DND-41 (cell line): ENCODE measurements at regions not wholly inside any gene's neighbourhood (a gene's known extent, or its start where the extent isn't known, plus 50 kb on each side); places are given as distances from the start of the nearest gene placed in this dataset.
"Not testable (repeated sequence)": the region's sequence is repeated elsewhere in the genome, so short reads cannot be mapped to it uniquely, and the experiment has no call there.

ENCODE experiments used
- ATAC-seq: fragments of 200-7000 bp; cut with Tn5 transposase; 3 replicates; pipeline ENCODE4 v1.9.1; 2021; ENCODE audit warnings: low read depth; ENCODE audit not compliant: insufficient read depth
- DNase-seq: peaks from one replicate; pipeline ENCODE4 v3.0.0-alpha.2; 2020
- H2AFZ ChIP-seq: 2 replicates; pipeline ENCODE4 v1.6.0; 2012; ENCODE audit warnings: low read depth, low read length
- H3K27ac ChIP-seq: 2 replicates; pipeline ENCODE4 v1.5.1; 2012; ENCODE audit warnings: low read length, inconsistent platforms
- H3K27me3 ChIP-seq: fragments of 200-600 bp; sonication (generic); 2 replicates; pipeline ENCODE4 v1.6.0; 2012; ENCODE audit warnings: low read length, mild to moderate bottlenecking, inconsistent platforms; ENCODE audit not compliant: insufficient read depth, poor library complexity
- H3K36me3 ChIP-seq: 2 replicates; pipeline ENCODE4 v1.5.1; 2012; ENCODE audit warnings: low read length, inconsistent platforms; ENCODE audit not compliant: insufficient read depth
- H3K4me1 ChIP-seq: 2 replicates; pipeline ENCODE4 v1.5.1; 2012; ENCODE audit warnings: mild to moderate bottlenecking, low read length; ENCODE audit not compliant: insufficient read depth
- H3K4me2 ChIP-seq: 2 replicates; pipeline ENCODE4 v1.6.0; 2012; ENCODE audit warnings: mild to moderate bottlenecking, moderate library complexity, low read length, inconsistent platforms; ENCODE audit not compliant: insufficient read depth
- H3K4me3 ChIP-seq, 2 experiments: fragments of 200-600 bp in 1 of 2; shearing (Covaris generic) in 1 of 2; 2 replicates each; pipeline ENCODE4 v1.5.1; 2012 to 2016; ENCODE audit warnings: inconsistent platforms in 2 of 2, low read length in 2 of 2, mild to moderate bottlenecking in 2 of 2, low read depth in 1 of 2, moderate library complexity in 1 of 2
- H3K79me2 ChIP-seq: 2 replicates; pipeline ENCODE4 v1.6.0; 2012; ENCODE audit warnings: low read length, inconsistent platforms; ENCODE audit not compliant: insufficient read depth
- H3K9ac ChIP-seq: 2 replicates; pipeline ENCODE4 v1.6.0; 2012; ENCODE audit warnings: low read depth, mild to moderate bottlenecking, inconsistent platforms, low read length, moderate library complexity
- H3K9me3 ChIP-seq: 2 replicates; pipeline ENCODE4 v1.5.1; 2012; ENCODE audit warnings: low read length, moderate library complexity, mild to moderate bottlenecking, inconsistent platforms; ENCODE audit not compliant: insufficient read depth, severe bottlenecking
- H4K20me1 ChIP-seq: 2 replicates; pipeline ENCODE4 v1.6.0; 2012; ENCODE audit warnings: low read length; ENCODE audit not compliant: insufficient read depth
- EZH2 ChIP-seq: IDR thresholded peaks from 3 replicates; pipeline ENCODE4 v1.6.1; 2012; ENCODE audit warnings: borderline replicate concordance, low read depth, mild to moderate bottlenecking, moderate library complexity, low read length, inconsistent platforms; ENCODE audit not compliant: severe bottlenecking
- TF ChIP-seq, protein P1 (sequence below): IDR thresholded peaks from 2 replicates; pipeline ENCODE4 v1.5.1; 2012; ENCODE audit warnings: borderline replicate concordance, low read length, moderate library complexity, mild to moderate bottlenecking; ENCODE audit not compliant: poor library complexity, severe bottlenecking; ENCODE audit errors: extremely low read depth

DNA sequence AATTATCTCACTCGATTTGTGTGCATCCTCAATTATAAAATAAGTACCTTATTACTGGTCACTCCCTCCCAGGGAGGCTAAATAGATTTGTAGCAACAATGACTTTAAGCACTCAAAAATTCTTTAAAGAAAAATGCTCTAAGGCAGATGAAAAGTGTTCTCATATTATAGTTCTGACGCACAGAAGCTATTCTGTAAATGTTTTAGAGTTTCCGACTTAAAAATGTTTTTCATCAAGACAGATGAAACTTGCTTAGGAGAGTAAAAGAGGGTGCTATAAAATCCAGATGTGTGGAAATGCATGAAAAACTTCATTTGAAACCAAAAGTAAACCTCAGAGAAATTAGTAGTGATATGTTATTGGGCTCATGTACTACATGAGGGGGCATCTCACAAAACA lies 398.4 kb upstream of the KCNMB2 start:
- no peaks in the 10 kb centered on the region for H3K9me3 ChIP-seq
- DNase-seq, result no peak
- H2AFZ ChIP-seq, result no peak overlapping the region
- no peak overlapping the region for H3K4me2 ChIP-seq
- H3K27ac ChIP-seq, result no peak overlapping the region
- no peaks in the 10 kb centered on the region for H3K79me2 ChIP-seq
- no peak for ATAC-seq
- H3K9ac ChIP-seq, result no peak overlapping the region
- H3K4me1 ChIP-seq, result no peaks in the 10 kb centered on the region
- no peak overlapping the region for H3K4me3 ChIP-seq
- no peak for TF ChIP-seq EZH2
- TF ChIP-seq, protein P1, sequence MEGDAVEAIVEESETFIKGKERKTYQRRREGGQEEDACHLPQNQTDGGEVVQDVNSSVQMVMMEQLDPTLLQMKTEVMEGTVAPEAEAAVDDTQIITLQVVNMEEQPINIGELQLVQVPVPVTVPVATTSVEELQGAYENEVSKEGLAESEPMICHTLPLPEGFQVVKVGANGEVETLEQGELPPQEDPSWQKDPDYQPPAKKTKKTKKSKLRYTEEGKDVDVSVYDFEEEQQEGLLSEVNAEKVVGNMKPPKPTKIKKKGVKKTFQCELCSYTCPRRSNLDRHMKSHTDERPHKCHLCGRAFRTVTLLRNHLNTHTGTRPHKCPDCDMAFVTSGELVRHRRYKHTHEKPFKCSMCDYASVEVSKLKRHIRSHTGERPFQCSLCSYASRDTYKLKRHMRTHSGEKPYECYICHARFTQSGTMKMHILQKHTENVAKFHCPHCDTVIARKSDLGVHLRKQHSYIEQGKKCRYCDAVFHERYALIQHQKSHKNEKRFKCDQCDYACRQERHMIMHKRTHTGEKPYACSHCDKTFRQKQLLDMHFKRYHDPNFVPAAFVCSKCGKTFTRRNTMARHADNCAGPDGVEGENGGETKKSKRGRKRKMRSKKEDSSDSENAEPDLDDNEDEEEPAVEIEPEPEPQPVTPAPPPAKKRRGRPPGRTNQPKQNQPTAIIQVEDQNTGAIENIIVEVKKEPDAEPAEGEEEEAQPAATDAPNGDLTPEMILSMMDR, result no peak
- H3K36me3 ChIP-seq, result no peaks in the 10 kb centered on the region
- H4K20me1 ChIP-seq, result no peaks in the 10 kb centered on the region
- no peaks in the 10 kb centered on the region for H3K27me3 ChIP-seq

DNA sequence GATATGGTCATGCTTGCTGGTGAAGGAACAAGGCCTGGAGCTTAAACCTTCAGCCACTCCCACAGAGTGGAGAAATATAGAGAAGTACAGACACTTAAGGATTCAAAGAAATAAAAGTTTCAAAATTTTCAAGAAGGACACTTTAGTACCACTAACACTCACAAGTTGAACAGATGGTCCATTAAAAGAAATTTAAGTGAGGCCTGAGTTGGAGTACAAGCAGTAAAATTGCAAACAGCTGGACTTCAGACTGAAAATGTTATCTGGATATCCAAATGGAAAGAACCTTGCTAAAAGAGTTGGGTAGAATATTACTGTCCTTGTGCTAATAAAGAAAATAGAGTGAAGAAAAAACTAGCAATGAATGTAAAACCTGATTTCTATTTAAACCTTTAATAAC lies 397.1 kb upstream of the KCNMB2 start:
- no peak for DNase-seq
- ATAC-seq, result no peak
- Histone ChIP-seq H3K36me3 (no peaks in the 10 kb centered on the region), H3K27me3 (no peaks in the 10 kb centered on the region), H4K20me1 (no peaks in the 10 kb centered on the region), H3K4me2 (no peak overlapping the region), H3K27ac (no peak overlapping the region), H3K9me3 (no peaks in the 10 kb centered on the region), H3K9ac (no peak overlapping the region), H3K4me1 (no peaks in the 10 kb centered on the region), H2AFZ (no peak overlapping the region), H3K79me2 (no peaks in the 10 kb centered on the region), H3K4me3 (no peak overlapping the region)
- TF ChIP-seq EZH2, result no peak
- TF ChIP-seq, protein P1, result no peak

DNA sequence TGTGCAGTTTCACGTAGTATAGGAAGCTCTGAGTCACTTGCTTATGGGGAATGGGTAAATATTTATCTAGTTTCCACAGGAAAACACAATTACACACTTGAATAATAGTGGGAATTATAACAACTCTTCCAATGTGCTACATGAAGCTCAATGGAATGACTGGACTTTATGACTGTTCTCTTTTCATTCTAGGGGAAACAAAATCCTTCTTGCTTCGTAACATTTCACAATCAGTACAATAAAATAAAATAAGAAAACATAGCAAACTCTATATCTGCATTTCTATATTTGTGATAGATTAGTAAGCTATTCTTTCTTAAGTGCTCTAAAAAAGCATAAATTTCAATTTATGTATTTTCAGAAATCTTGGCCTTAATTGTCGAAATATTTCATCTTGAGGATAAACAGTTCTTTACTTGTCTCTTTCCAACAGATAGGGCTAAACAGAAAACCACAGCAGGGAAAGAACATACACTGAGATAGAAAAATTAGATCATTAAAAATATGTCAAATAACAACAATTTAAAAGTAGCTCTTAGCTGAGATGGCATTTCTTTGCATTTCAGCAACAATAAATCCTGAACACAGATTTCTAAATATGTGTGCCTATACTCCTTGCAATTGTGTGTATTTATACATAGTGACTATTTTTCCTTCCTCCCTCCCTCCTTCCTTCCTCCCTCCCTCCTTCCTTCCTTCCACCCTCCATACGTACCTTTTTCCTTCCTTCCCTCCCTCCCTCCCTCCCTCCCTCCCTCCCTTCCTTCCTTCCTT lies 395.5 kb upstream of the KCNMB2 start:
- Histone ChIP-seq H3K9me3 (no peaks in the 10 kb centered on the region), H2AFZ (no peak overlapping the region), H3K4me1 (no peaks in the 10 kb centered on the region), H3K36me3 (no peaks in the 10 kb centered on the region), H3K4me2 (no peak overlapping the region), H4K20me1 (no peaks in the 10 kb centered on the region), H3K27ac (no peak overlapping the region), H3K9ac (no peak overlapping the region), H3K79me2 (no peaks in the 10 kb centered on the region), H3K27me3 (no peaks in the 10 kb centered on the region), H3K4me3 (no peak overlapping the region)
- no peak for TF ChIP-seq EZH2
- TF ChIP-seq, protein P1, result no peak
- ATAC-seq (no peak), DNase-seq (no peak)

DNA sequence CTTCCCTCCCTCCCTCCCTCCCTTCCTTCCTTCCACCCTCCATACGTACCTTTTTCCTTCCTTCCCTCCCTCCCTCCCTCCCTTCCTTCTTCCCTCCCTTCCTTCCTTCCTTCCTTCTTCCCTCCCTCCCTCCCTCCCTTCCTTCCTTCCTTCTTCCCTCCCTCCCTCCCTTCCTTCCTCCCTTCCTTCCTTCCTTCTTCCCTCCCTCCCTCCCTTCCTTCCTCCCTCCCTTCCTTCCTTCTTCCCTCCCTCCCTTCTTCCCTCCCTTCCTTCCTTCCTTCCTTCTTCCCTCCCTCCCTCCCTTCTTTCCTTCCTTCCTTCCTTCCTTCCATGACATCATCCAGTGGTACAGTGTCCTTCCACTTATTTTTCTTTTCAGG lies 394.9 kb upstream of the KCNMB2 start:
- H4K20me1 ChIP-seq, H3K9ac ChIP-seq, H3K27ac ChIP-seq, H3K4me2 ChIP-seq, H3K79me2 ChIP-seq, DNase-seq, ATAC-seq, H3K36me3 ChIP-seq, H3K27me3 ChIP-seq, H2AFZ ChIP-seq, H3K4me1 ChIP-seq, H3K9me3 ChIP-seq, H3K4me3 ChIP-seq: not testable (repeated sequence)
